ENCODE measurements at regions not wholly inside any gene's neighbourhood (a gene's known extent, or its start where the extent isn't known, plus 50 kb on each side); places are given as distances from the start of the nearest gene placed in this dataset.

DNA sequence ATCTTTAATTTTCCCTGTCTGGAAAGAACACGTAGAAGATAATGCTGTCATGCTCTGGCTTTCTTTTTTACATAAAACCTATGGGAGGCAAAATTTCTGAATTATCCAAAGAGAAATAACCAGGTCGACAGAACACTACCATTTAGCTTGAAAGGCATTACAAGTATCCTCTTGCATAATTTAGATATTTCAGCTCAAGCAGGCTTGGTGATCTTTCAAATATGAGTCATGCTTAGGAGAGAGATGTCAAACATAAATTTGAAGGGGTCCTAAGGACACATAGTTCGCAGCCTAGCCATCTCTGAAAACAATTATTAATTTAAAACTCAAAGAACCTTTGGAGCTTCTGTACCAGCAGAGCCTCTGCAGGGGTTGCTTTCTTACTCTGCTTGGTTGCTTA, 100.9 kb downstream of the FAS start:
- CTCF ChIA-PET, result interaction anchor here in 1 of 2 donors (0.7 kb wide), 1 partner anchor 250 kb away, joined by 3 read pairs; no protein-coding TSS in a partner anchor
- H3K27ac Mint-ChIP-seq, result no peak overlapping the region

DNA sequence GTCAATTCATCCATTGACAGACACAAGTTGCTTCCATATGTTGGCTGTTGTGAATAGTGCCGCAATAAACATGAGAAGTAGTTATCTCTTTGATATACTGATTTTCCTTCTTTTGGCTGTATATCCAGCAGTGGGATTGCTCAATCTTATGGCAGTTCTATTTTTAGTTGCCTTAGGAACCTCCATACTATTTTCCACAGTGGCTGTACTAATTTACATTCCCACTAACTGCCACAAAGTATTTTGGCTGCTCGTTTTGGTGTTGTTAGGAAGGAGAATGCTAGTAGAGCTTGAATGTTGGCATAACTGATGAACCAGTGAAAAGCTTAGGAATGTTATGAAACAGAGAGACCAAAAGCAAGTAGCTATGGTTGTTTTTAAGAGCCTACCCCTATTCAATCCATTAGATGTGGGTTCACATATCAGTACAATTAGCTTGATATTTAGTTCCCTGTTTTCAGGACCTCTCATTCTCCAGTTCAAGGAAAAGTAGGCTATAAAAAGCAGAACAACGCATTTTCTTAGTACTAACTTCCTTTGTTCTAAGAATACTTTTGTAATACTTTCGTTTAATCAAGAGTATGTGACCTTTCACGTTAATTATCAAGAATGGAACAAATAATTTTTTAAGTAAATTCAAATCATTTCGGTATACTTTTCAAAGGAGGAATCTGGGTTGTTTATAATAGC, 100.3 kb downstream of the FAS start:
- Histone ChIP-seq H3K36me3 (ENCODE audit: control insufficient read depth in 2 of 2, extremely low read depth in 1 of 2, insufficient read depth in 1 of 2, low read length in 1 of 2) (no peaks in the 10 kb centered on the region), H3K9me3 (no peaks in the 10 kb centered on the region), H3K27me3 (replicated peaks in 1 of 2; ENCODE audit: control insufficient read depth in 2 of 2, extremely low read depth in 1 of 2, insufficient read depth in 2 of 2, low read length in 1 of 2) (no peaks in the 10 kb centered on the region), H3K4me3 (ENCODE audit: control insufficient read depth in 1 of 2, extremely low read depth in 1 of 2, low read length in 1 of 2) (no peak overlapping the region), H3K27ac (ENCODE audit: low read length) (no peak overlapping the region), H3K4me1 (ENCODE audit: control insufficient read depth in 1 of 2, extremely low read depth in 1 of 2, insufficient read depth in 2 of 2, low read length in 2 of 2) (no peaks in the 10 kb centered on the region)
- WGBS (ENCODE audit: insufficient coverage), result no CpG with 5 or more reads among the region's 6 CpGs
- ChIA-PET CTCF (interaction anchor here (0.5 to 0.7 kb wide), 2 partner anchors 10 to 250 kb away, joined by 3 read pairs; no protein-coding TSS in a partner anchor), POLR2A (no interaction called here)
- H3K4me1 Mint-ChIP-seq, result peaks cover 3 to 9% (median 8%) of the 10 kb centered on the region in 3 donors
- DNase-seq, result no peak
- H3K36me3 Mint-ChIP-seq, result no peaks in the 10 kb centered on the region
- H3K9me3 Mint-ChIP-seq, result no peaks in the 10 kb centered on the region
- no peak overlapping the region for H3K27ac Mint-ChIP-seq
- H3K27me3 Mint-ChIP-seq, result peaks cover 0 to 5% of the 10 kb centered on the region in 2 donors
- ATAC-seq (replicated peaks in 1 of 4), result no peak
- H3K4me3 Mint-ChIP-seq, result no peak overlapping the region

More for the DNA sequence above, 100.9 kb downstream of the FAS start:
- Mint-ChIP-seq H3K27me3 (peaks cover 0 to 5% of the 10 kb centered on the region in 2 donors), H3K36me3 (no peaks in the 10 kb centered on the region), H3K9me3 (no peaks in the 10 kb centered on the region), H3K4me1 (peaks cover 3 to 9% (median 8%) of the 10 kb centered on the region in 3 donors), H3K4me3 (no peak overlapping the region)
- Histone ChIP-seq H3K27me3 (replicated peaks in 1 of 2; ENCODE audit: control insufficient read depth in 2 of 2, extremely low read depth in 1 of 2, insufficient read depth in 2 of 2, low read length in 1 of 2) (no peaks in the 10 kb centered on the region), H3K27ac (ENCODE audit: low read length) (no peak overlapping the region), H3K36me3 (ENCODE audit: control insufficient read depth in 2 of 2, extremely low read depth in 1 of 2, insufficient read depth in 1 of 2, low read length in 1 of 2) (no peaks in the 10 kb centered on the region), H3K4me3 (ENCODE audit: control insufficient read depth in 1 of 2, extremely low read depth in 1 of 2, low read length in 1 of 2) (no peak overlapping the region), H3K9me3 (no peaks in the 10 kb centered on the region), H3K4me1 (ENCODE audit: control insufficient read depth in 1 of 2, extremely low read depth in 1 of 2, insufficient read depth in 2 of 2, low read length in 2 of 2) (no peaks in the 10 kb centered on the region)
- WGBS (ENCODE audit: insufficient coverage), result 79% methylated on average over 2 of the region's 3 CpGs
- no peak for ATAC-seq (replicated peaks in 1 of 4)
- no peak for DNase-seq
- POLR2A ChIA-PET, result no interaction called here

DNA sequence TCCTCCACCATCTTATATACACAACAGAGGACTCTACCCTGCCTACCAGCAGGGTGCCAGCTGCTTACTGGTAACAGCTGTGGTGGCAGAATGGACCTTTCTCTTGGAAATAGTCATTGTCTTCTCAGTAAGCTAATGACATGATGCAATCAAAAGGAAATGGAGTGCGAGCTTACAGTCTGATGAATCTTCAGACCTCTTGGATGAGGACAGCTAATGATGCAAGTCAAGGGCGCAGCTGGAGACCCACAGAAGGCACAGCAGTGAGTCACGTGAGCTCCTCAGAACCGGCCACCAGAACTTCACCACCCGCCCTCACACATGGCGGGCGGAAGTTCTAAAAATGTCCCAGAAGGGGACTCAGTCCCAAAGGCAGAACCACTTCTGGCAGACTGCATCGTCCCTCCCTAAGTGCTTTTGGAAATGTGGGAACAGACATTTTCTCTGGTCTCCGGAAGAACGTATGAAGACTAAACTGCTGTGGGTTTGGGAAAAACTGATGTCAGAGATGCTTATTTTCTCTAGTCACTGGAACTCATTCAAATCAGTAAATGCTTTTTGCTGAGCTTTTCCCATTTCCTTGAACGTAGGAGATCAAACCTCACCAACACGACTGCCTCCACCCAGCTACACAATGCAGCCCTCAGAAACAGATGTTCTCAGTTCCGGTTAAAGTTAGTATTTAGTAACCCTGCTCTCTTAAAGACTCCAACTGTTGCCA, 96.4 kb downstream of the FAS start:
- Mint-ChIP-seq H3K27ac (peak overlapping the region; percentile 9 to 56), H3K4me3 (peak overlapping the region in 1 of 3 donors; percentile 6), H3K9me3 (no peaks in the 10 kb centered on the region), H3K27me3 (no peaks in the 10 kb centered on the region), H3K4me1 (peaks cover 9 to 21% (median 16%) of the 10 kb centered on the region in 3 donors), H3K36me3 (no peaks in the 10 kb centered on the region)
- Histone ChIP-seq H3K4me3 (ENCODE audit: control insufficient read depth in 1 of 2, extremely low read depth in 1 of 2, low read length in 1 of 2) (no peak overlapping the region), H3K27me3 (replicated peaks in 1 of 2; ENCODE audit: control insufficient read depth in 2 of 2, extremely low read depth in 1 of 2, insufficient read depth in 2 of 2, low read length in 1 of 2) (no peaks in the 10 kb centered on the region), H3K27ac (ENCODE audit: low read length) (no peak overlapping the region), H3K9me3 (no peaks in the 10 kb centered on the region), H3K4me1 (ENCODE audit: control insufficient read depth in 1 of 2, extremely low read depth in 1 of 2, insufficient read depth in 2 of 2, low read length in 2 of 2) (peaks cover 0 to 7% of the 10 kb centered on the region in 2 experiments), H3K36me3 (ENCODE audit: control insufficient read depth in 2 of 2, extremely low read depth in 1 of 2, insufficient read depth in 1 of 2, low read length in 1 of 2) (no peaks in the 10 kb centered on the region)
- no peak for ATAC-seq (replicated peaks in 1 of 4)
- POLR2A ChIA-PET, result no interaction called here
- CTCF ChIA-PET, result interaction anchor here (0.6 to 1.7 kb wide), 4 partner anchors 51 to 280 kb away, joined by 3 read pairs; partner anchors contain the start of gene FAS (in 1 of the 2)
- WGBS (ENCODE audit: insufficient coverage), result 75% methylated on average over 4 of the region's 13 CpGs
- peak in 2 of 35 experiments; percentile 0 to 2 for DNase-seq

DNA sequence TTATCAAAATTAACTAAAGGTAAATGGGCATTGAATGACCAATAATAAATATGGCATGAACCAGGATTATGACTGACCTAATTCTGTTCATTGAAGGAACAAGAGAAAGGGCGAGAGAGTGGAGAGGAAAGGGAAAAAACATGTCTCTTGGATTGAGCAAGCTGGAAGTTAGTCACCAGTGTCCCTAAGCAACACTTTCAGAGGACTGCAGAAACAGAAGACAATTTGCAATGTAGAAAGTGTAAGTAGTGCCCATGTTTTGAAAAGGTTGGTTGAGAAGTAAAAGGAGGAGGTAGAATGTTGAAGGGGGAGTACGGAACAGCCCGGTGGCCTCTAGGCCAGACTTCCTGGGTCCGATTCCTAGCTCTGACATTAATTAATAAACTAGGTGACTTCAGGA, 94.6 kb downstream of the FAS start:
- Histone ChIP-seq H3K27ac (ENCODE audit: low read length) (peak overlapping the region; percentile 35), H3K9me3 (no peaks in the 10 kb centered on the region), H3K4me1 (ENCODE audit: control insufficient read depth in 1 of 2, extremely low read depth in 1 of 2, insufficient read depth in 2 of 2, low read length in 2 of 2) (peaks cover 0 to 7% of the 10 kb centered on the region in 2 experiments), H3K4me3 (ENCODE audit: control insufficient read depth in 1 of 2, extremely low read depth in 1 of 2, low read length in 1 of 2) (no peak overlapping the region), H3K36me3 (ENCODE audit: control insufficient read depth in 2 of 2, extremely low read depth in 1 of 2, insufficient read depth in 1 of 2, low read length in 1 of 2) (no peaks in the 10 kb centered on the region), H3K27me3 (replicated peaks in 1 of 2; ENCODE audit: control insufficient read depth in 2 of 2, extremely low read depth in 1 of 2, insufficient read depth in 2 of 2, low read length in 1 of 2) (no peaks in the 10 kb centered on the region)
- Mint-ChIP-seq H3K27ac (no peak overlapping the region), H3K36me3 (no peaks in the 10 kb centered on the region), H3K27me3 (no peaks in the 10 kb centered on the region), H3K4me3 (no peak overlapping the region), H3K4me1 (peaks cover 0 to 18% (median 17%) of the 10 kb centered on the region in 3 donors), H3K9me3 (no peaks in the 10 kb centered on the region)
- no CpG with 5 or more reads among the region's 4 CpGs for WGBS (ENCODE audit: insufficient coverage)
- DNase-seq, result no peak
- POLR2A ChIA-PET, result interaction anchor here in 1 of 2 donors (0.6 kb wide), 1 partner anchor 84 kb away, joined by 4 read pairs; no protein-coding TSS in a partner anchor
- ATAC-seq (replicated peaks in 1 of 4), result no peak
- CTCF ChIA-PET, result interaction anchor here (0.5 to 0.6 kb wide), 2 partner anchors 130 to 1286 kb away, joined by 3 to 4 read pairs; no protein-coding TSS in a partner anchor

DNA sequence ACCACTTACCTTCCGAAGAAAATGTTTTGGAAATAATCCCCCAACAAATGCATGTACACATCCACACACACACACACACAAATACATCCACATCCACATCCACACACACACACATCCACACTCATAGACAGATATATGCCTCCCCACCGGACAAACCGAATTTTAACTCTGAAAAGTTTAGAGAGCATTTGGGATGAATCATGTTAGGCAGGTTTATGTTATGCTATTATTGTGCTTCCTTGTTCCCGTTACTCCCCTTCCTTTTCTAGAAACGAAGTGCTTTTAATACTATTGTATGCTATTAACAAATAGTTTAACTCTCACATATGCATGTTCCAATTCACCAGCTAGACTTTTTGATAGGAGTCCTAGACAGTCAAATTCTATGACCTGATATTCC, 91.5 kb downstream of the FAS start:
- Histone ChIP-seq H3K4me3 (ENCODE audit: control insufficient read depth in 1 of 2, extremely low read depth in 1 of 2, low read length in 1 of 2) (no peak overlapping the region), H3K9me3 (no peaks in the 10 kb centered on the region), H3K27me3 (replicated peaks in 1 of 2; ENCODE audit: control insufficient read depth in 2 of 2, extremely low read depth in 1 of 2, insufficient read depth in 2 of 2, low read length in 1 of 2) (no peaks in the 10 kb centered on the region), H3K4me1 (ENCODE audit: control insufficient read depth in 1 of 2, extremely low read depth in 1 of 2, insufficient read depth in 2 of 2, low read length in 2 of 2) (peaks cover 0 to 7% of the 10 kb centered on the region in 2 experiments), H3K27ac (ENCODE audit: low read length) (no peak overlapping the region), H3K36me3 (ENCODE audit: control insufficient read depth in 2 of 2, extremely low read depth in 1 of 2, insufficient read depth in 1 of 2, low read length in 1 of 2) (no peaks in the 10 kb centered on the region)
- DNase-seq (no peak), ATAC-seq (replicated peaks in 1 of 4) (no peak)
- ChIA-PET POLR2A (no interaction called here), CTCF (no interaction called here)
- H3K27ac Mint-ChIP-seq, result no peak overlapping the region
- H3K9me3 Mint-ChIP-seq, result no peaks in the 10 kb centered on the region
- no peak overlapping the region for H3K4me3 Mint-ChIP-seq
- WGBS (ENCODE audit: insufficient coverage), result 100% methylated on average over 1 of the region's 5 CpGs
- H3K4me1 Mint-ChIP-seq, result peaks cover 0 to 20% (median 17%) of the 10 kb centered on the region in 3 donors
- peaks cover 0 to 5% of the 10 kb centered on the region in 2 donors for H3K27me3 Mint-ChIP-seq
- no peaks in the 10 kb centered on the region for H3K36me3 Mint-ChIP-seq

DNA sequence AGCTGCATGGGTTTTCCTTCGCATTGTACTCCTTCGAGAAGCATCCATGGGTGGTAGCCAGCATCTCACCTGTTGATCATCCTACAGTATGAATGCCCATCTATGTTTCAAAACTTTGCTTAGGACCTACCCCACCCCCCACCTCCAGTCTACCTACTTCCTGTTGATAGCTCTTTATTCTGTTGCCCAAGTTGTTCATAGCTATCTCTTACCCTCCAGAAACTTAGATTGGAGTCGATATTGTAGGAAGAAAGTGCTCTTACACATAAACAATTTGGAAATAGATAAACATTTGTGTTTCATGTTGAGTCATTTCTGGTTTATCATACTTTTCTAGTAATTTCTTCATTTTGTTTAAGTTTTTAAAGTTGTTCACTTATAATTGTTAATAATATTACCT, 90.1 kb downstream of the FAS start:
- H3K9me3 Mint-ChIP-seq, result no peaks in the 10 kb centered on the region
- POLR2A ChIA-PET, result no interaction called here
- peaks cover 0 to 20% (median 17%) of the 10 kb centered on the region in 3 donors for H3K4me1 Mint-ChIP-seq
- H3K27me3 Mint-ChIP-seq, result peaks cover 0 to 5% of the 10 kb centered on the region in 2 donors
- CTCF ChIA-PET, result interaction anchor here (0.5 to 1.1 kb wide), 8 partner anchors 10 to 525 kb away, joined by 3 to 4 read pairs (median 3); no protein-coding TSS in a partner anchor
- Histone ChIP-seq H3K36me3 (ENCODE audit: control insufficient read depth in 2 of 2, extremely low read depth in 1 of 2, insufficient read depth in 1 of 2, low read length in 1 of 2) (no peaks in the 10 kb centered on the region), H3K27ac (ENCODE audit: low read length) (no peak overlapping the region), H3K9me3 (no peaks in the 10 kb centered on the region), H3K4me1 (ENCODE audit: control insufficient read depth in 1 of 2, extremely low read depth in 1 of 2, insufficient read depth in 2 of 2, low read length in 2 of 2) (peaks cover 0 to 7% of the 10 kb centered on the region in 2 experiments), H3K27me3 (replicated peaks in 1 of 2; ENCODE audit: control insufficient read depth in 2 of 2, extremely low read depth in 1 of 2, insufficient read depth in 2 of 2, low read length in 1 of 2) (no peaks in the 10 kb centered on the region), H3K4me3 (ENCODE audit: control insufficient read depth in 1 of 2, extremely low read depth in 1 of 2, low read length in 1 of 2) (no peak overlapping the region)
- no peak overlapping the region for H3K27ac Mint-ChIP-seq
- H3K4me3 Mint-ChIP-seq, result no peak overlapping the region
- H3K36me3 Mint-ChIP-seq, result no peaks in the 10 kb centered on the region
- 100% methylated on average over 2 of the region's 3 CpGs for WGBS (ENCODE audit: insufficient coverage)
- no peak for ATAC-seq (replicated peaks in 1 of 4)
- no peak for DNase-seq

Measured in T-cell (primary cell).